Heart left ventricle (tissue), 13 donors: ENCODE measurements at regions not wholly inside any gene's neighbourhood (a gene's known extent, or its start where the extent isn't known, plus 50 kb on each side); places are given as distances from the start of the nearest gene placed in this dataset.

Source experiments
- CTCF ChIP-seq, 12 donors: fragments of 200-600 bp; sonication (generic) in 4 of 12; IDR thresholded peaks; one replicate each; pipeline versions ENCODE4 v1.5.0 to v1.8.0; 2018 to 2022; ENCODE audit warnings: antibody characterized with exemption in 12 of 12, mild to moderate bottlenecking in 5 of 12
- POLR2A ChIP-seq, 2 donors: fragments of 450-650 bp; IDR thresholded peaks; one replicate each; pipeline ENCODE4 v1.6.1; 2017; ENCODE audit warnings: antibody characterized with exemption in 2 of 2, mild to moderate bottlenecking in 2 of 2, moderate library complexity in 2 of 2
- donor health status: ischemic (EF 13 %, LVEDD 7.1; RV severe dilation, severe dysfunction).
- donor health status: DM: no; HTN: yes; CAD: no.
- donor health status: DM: no; HTN: no; CAD: no.
- donor health status: ischemic (EF 25% LVEDD 6.9; RV normal size, moderate dysfunction).
- donor health status: ischemic (EF 25% LVEDD 5.7; RV mildly dilated, moderate dysfunction).
- donor health status: ischemic (EF 35%, LVEDD 5.7; RV mildly dilated, moderate dysfunction).
- donor health status: nonischemic (EF 11% LVEDD 7.7; RV severe dilation, severe dysfunction).
- donor health status: DM: yes; HTN: yes; CAD: no.
- donor health status: PGD.
- donor health status: ischemic (EF 29% LVEDD 5.4; RV normal size, mild dysfunction).
- donor health status: nonischemic (EF 23%, LVEDD 6.1; RV moderate dilation, normal function).

- no peak for TF ChIP-seq CTCF (IDR thresholded peaks at IDR 0.05)
- TF ChIP-seq POLR2A (IDR thresholded peaks at IDR 0.05) = no peak
Observed at GRCh38 chrX:12002876-12003275, 135.4 kb upstream of the FRMPD4 start.
